A549 (cell line): ENCODE measurements at regions not wholly inside any gene's neighbourhood (a gene's known extent, or its start where the extent isn't known, plus 50 kb on each side); places are given as distances from the start of the nearest gene placed in this dataset.

Source experiments
- ATAC-seq, 2 experiments: fragments of 200-7000 bp in 1 of 2; fragments of >200 bp in 1 of 2; cut with Nextera tagmentation in 1 of 2; cut with Tn5 transposase in 1 of 2; 3 replicates each; pipeline versions ENCODE4 v1.8.0 to v1.9.1; 2018 to 2020; ENCODE audit warnings: mild to moderate bottlenecking in 1 of 2, moderate library complexity in 1 of 2
- CTCF ChIA-PET: fragments of 300-600 bp; sonication (Branson Sonifier 250); formaldehyde crosslinking; extraction: SDS; loops from one replicate; lab custom pipeline; 2021; ENCODE audit warnings: antibody characterized with exemption, inconsistent platforms; lab: Yijun Ruan, JAX
- POLR2A ChIA-PET: fragments of 350-600 bp; formaldehyde crosslinking; extraction: SDS; loops from one replicate; lab custom pipeline; 2021; ENCODE audit warnings: antibody characterized with exemption, inconsistent platforms; lab: Yijun Ruan, JAX
- DNase-seq, 2 experiments: peaks; one replicate each; pipeline versions ENCODE4 v3.0.0 to v3.0.0-alpha.2; 2011 to 2016; ENCODE audit warnings: low read depth in 1 of 2, low spot score in 1 of 2
- FAIRE-seq: peaks from 2 replicates; lab custom pipeline; 2011; peaks lifted over from hg19 to GRCh38; lab: Jason Lieb, UNC
- H3K27ac ChIP-seq, 2 experiments: fragments of >200 bp; sonication (Bioruptor Twin); formaldehyde crosslinking; 3 replicates each; pipeline ENCODE4 v1.5.1; 2016 to 2017
- H3K4me1 ChIP-seq: fragments of >200 bp; sonication (Bioruptor Twin); formaldehyde crosslinking; 3 replicates; pipeline ENCODE4 v1.6.1; 2016
- H3K4me2 ChIP-seq: fragments of >200 bp; sonication (Bioruptor Twin); formaldehyde crosslinking; 3 replicates; pipeline ENCODE4 v1.6.1; 2016
- H3K4me3 ChIP-seq: fragments of >200 bp; sonication (Bioruptor Twin); formaldehyde crosslinking; 3 replicates; pipeline ENCODE4 v1.5.1; 2016
- H3K9me3 ChIP-seq: fragments of >200 bp; sonication (Bioruptor Twin); formaldehyde crosslinking; 3 replicates; pipeline ENCODE4 v1.6.1; 2016
- BHLHE40 ChIP-seq: IDR thresholded peaks from 2 replicates; pipeline ENCODE4 v1.6.1; 2012; ENCODE audit warnings: low read depth, low read length, inconsistent platforms
- CHD4 ChIP-seq: fragments of 200-600 bp; sonication (generic); IDR thresholded peaks from 2 replicates; pipeline ENCODE4 v1.6.1; 2016; ENCODE audit warnings: antibody characterized with exemption, mild to moderate bottlenecking, borderline replicate concordance
- E2F6 ChIP-seq: IDR thresholded peaks from 2 replicates; pipeline ENCODE4 v1.6.1; 2012; ENCODE audit warnings: low read depth, borderline replicate concordance
- EHF ChIP-seq: fragments of 250-450 bp; sonication (Bioruptor Pico); IDR thresholded peaks from 2 replicates; pipeline ENCODE4 v1.5.0; 2020; ENCODE audit warnings: mild to moderate bottlenecking
- ELK1 ChIP-seq: fragments of 150-350 bp; IDR thresholded peaks from 2 replicates; pipeline ENCODE4 v1.6.1; 2014; ENCODE audit warnings: low read depth, mild to moderate bottlenecking, low read length
- FOSB ChIP-seq: fragments of 250-450 bp; sonication (Bioruptor Pico); IDR thresholded peaks from 2 replicates; pipeline ENCODE4 v1.5.0; 2020; ENCODE audit warnings: mild to moderate bottlenecking, moderate library complexity
- FOXS1 ChIP-seq: fragments of 250-450 bp; sonication (Bioruptor Pico); IDR thresholded peaks from 2 replicates; pipeline ENCODE4 v1.5.0; 2020; ENCODE audit warnings: mild to moderate bottlenecking, moderate library complexity
- HDAC2 ChIP-seq: fragments of 200-600 bp; sonication (generic); IDR thresholded peaks from 2 replicates; pipeline ENCODE4 v1.6.1; 2016
- HES2 ChIP-seq: fragments of >200 bp; sonication (Bioruptor Twin); formaldehyde crosslinking; IDR thresholded peaks from 2 replicates; pipeline ENCODE4 v1.6.1; 2016
- HOXA7 ChIP-seq: fragments of 250-450 bp; sonication (Bioruptor Pico); IDR thresholded peaks from 2 replicates; pipeline ENCODE4 v1.5.0; 2020; ENCODE audit warnings: mild to moderate bottlenecking, moderate library complexity
- HOXB5 ChIP-seq: fragments of 250-450 bp; sonication (Bioruptor Pico); IDR thresholded peaks from 2 replicates; pipeline ENCODE4 v1.5.0; 2020; ENCODE audit warnings: mild to moderate bottlenecking, moderate library complexity
- MAFK ChIP-seq: fragments of 450-650 bp; IDR thresholded peaks from 2 replicates; pipeline ENCODE4 v1.6.1; 2014; ENCODE audit not compliant: partially characterized antibody
- MAZ ChIP-seq: fragments of 150-350 bp; IDR thresholded peaks from 2 replicates; pipeline ENCODE4 v1.6.1; 2014; ENCODE audit warnings: antibody characterized with exemption, low read depth, low read length, borderline replicate concordance
- MYC ChIP-seq: IDR thresholded peaks from 2 replicates; pipeline ENCODE4 v1.6.1; 2012; ENCODE audit warnings: mild to moderate bottlenecking, inconsistent platforms, low read length, improper control_type of control experiment, borderline replicate concordance
- NFE2L2 ChIP-seq: fragments of 150-350 bp; conservative IDR thresholded peaks from 2 replicates; pipeline ENCODE4 v1.6.1; 2014; ENCODE audit warnings: low read length
- NPAS2 ChIP-seq: fragments of 250-450 bp; sonication (Bioruptor Pico); IDR thresholded peaks from 2 replicates; pipeline ENCODE4 v1.8.0; 2022; ENCODE audit warnings: mild to moderate bottlenecking, moderate library complexity, borderline replicate concordance
- NR3C1 ChIP-seq: fragments of >200 bp; sonication (Bioruptor Twin); formaldehyde crosslinking; IDR thresholded peaks from 3 replicates; pipeline ENCODE4 v1.6.1; 2017
- POLR2A ChIP-seq: IDR thresholded peaks from 2 replicates; pipeline ENCODE4 v1.6.1; 2012; ENCODE audit warnings: mild to moderate bottlenecking, low read length
- RFX5 ChIP-seq: fragments of 450-650 bp; IDR thresholded peaks from 2 replicates; pipeline ENCODE4 v1.7.1; 2014; ENCODE audit warnings: antibody characterized with exemption, mild to moderate bottlenecking, moderate library complexity
- RNF2 ChIP-seq: fragments of 200-600 bp; sonication (generic); IDR thresholded peaks from 2 replicates; pipeline ENCODE4 v1.6.1; 2016; ENCODE audit warnings: low read depth, mild to moderate bottlenecking, antibody characterized with exemption, moderate library complexity, borderline replicate concordance
- SMC3 ChIP-seq: fragments of >200 bp; sonication (Bioruptor Twin); formaldehyde crosslinking; IDR thresholded peaks from 3 replicates; pipeline ENCODE4 v1.6.1; 2018; ENCODE audit warnings: inconsistent platforms
- ZC3H11A ChIP-seq: fragments of 450-650 bp; IDR thresholded peaks from 2 replicates; pipeline ENCODE4 v1.6.1; 2014; ENCODE audit warnings: antibody characterized with exemption, mild to moderate bottlenecking
- ZFP36 ChIP-seq: fragments of 450-650 bp; IDR thresholded peaks from 2 replicates; pipeline ENCODE4 v1.6.1; 2014; ENCODE audit warnings: borderline replicate concordance; ENCODE audit not compliant: partially characterized antibody
- WGBS: methylation state at CpG from one replicate; pipeline ENCODE4 v1.1.6; 2017; ENCODE audit errors: missing lambda C conversion rate; 5-methylcytosine and 5-hydroxymethylcytosine counted together
- TF ChIP-seq, protein P1 (sequence below): fragments of 250-450 bp; sonication (Bioruptor Pico); IDR thresholded peaks from 2 replicates; pipeline ENCODE4 v1.5.0; 2020; ENCODE audit warnings: low read depth, mild to moderate bottlenecking, moderate library complexity
- TF ChIP-seq, protein P2 (sequence below): IDR thresholded peaks from 2 replicates; pipeline ENCODE4 v1.6.1; 2012

GRCh38 chr5:85843535-85843934 lies 774.2 kb upstream of the COX7C start:
- TF ChIP-seq E2F6 (no peak), HOXA7 (CRISPR knock-in tag) (no peak), MAFK (no peak)
- Histone ChIP-seq H3K4me2 (no peak overlapping the region), H3K27ac (no peak overlapping the region), H3K9me3 (no peaks in the 10 kb centered on the region), H3K4me3 (no peak overlapping the region), H3K4me1 (no peaks in the 10 kb centered on the region)
- FAIRE-seq = no peak
- WGBS = 55% methylated on average over 10 of the region's 11 CpGs
- CTCF ChIA-PET = no interaction called here
- POLR2A ChIA-PET = no interaction called here
- no peak for ATAC-seq
- DNase-seq = no peak

DNA sequence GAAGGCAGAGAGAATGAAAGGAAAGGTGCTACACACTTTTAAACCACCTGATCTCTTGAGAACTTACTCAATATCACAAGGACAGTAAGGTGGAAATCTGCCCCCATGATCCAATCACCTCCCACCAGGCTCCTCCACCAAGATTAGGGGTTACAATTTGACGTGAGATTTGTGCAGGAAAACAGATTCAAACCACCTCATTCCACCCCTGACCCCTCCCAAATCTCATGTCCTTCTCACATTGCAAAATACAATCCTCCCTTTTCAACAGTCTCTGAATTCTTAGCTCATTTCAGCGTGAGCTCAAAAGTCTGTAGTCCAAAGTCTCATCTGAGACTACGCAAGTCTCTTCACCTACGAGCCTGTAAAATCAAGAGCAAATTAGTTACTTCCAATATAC lies 768.3 kb upstream of the COX7C start:
- FAIRE-seq = no peak
- WGBS = 19% methylated on average over 4 of the region's 4 CpGs
- no peak overlapping the region for H3K4me2 ChIP-seq
- TF ChIP-seq ZFP36 (no peak), NR3C1 (no peak), FOSB (CRISPR knock-in tag) (no peak), NPAS2 (no peak), POLR2A (no peak), HOXA7 (CRISPR knock-in tag) (no peak), HOXB5 (no peak), NFE2L2 (no peak), MYC (no peak), RNF2 (no peak), BHLHE40 (no peak), CHD4 (no peak), RFX5 (no peak)
- TF ChIP-seq, all 56 proteins: peak for 0
- Histone ChIP-seq H3K27ac (no peak overlapping the region), H3K4me1 (no peaks in the 10 kb centered on the region), H3K9me3 (0 out of 3 replicates have a peak, but pooled peaks cover 4% of the 10 kb centered on the region), H3K4me3 (no peak overlapping the region)
- ChIA-PET POLR2A (no interaction called here), CTCF (no interaction called here)
- no peak for DNase-seq
- no peak for ATAC-seq

DNA sequence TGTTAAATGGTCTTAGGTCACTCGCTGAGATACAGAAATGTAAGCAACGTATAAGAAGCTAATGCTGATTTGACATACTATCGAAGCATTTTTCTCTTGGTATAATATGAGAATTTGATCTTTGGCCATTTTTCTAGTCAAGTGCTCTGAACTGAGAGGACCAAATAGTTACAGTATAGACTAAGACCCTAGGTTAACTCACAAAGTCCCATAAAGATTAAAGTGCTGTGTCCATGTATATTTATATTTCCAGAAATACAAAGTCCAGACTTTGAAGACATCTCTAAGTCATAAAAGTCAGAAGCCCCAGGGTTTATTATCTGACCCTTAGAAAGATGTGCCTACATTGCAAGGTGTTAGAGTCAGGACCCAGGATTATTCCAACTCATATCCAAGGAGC lies 752.4 kb upstream of the COX7C start:
- POLR2A ChIA-PET = no interaction called here
- ATAC-seq = no peak
- TF ChIP-seq ELK1 = no peak
- no peak for TF ChIP-seq RFX5
- no peak for TF ChIP-seq HES2
- TF ChIP-seq, protein P1, sequence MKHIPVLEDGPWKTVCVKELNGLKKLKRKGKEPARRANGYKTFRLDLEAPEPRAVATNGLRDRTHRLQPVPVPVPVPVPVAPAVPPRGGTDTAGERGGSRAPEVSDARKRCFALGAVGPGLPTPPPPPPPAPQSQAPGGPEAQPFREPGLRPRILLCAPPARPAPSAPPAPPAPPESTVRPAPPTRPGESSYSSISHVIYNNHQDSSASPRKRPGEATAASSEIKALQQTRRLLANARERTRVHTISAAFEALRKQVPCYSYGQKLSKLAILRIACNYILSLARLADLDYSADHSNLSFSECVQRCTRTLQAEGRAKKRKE = no peak
- no peak for TF ChIP-seq FOXS1 (CRISPR knock-in tag)
- no peak for TF ChIP-seq MAFK
- no peak for TF ChIP-seq BHLHE40
- no peak for TF ChIP-seq HOXA7 (CRISPR knock-in tag)
- TF ChIP-seq MAZ = no peak
- no peak for TF ChIP-seq RNF2
- no peak for TF ChIP-seq EHF (CRISPR knock-in tag)
- TF ChIP-seq SMC3 = no peak
- TF ChIP-seq ZC3H11A = no peak
- no peak for TF ChIP-seq HDAC2
- TF ChIP-seq NR3C1 = no peak
- TF ChIP-seq, protein P2, sequence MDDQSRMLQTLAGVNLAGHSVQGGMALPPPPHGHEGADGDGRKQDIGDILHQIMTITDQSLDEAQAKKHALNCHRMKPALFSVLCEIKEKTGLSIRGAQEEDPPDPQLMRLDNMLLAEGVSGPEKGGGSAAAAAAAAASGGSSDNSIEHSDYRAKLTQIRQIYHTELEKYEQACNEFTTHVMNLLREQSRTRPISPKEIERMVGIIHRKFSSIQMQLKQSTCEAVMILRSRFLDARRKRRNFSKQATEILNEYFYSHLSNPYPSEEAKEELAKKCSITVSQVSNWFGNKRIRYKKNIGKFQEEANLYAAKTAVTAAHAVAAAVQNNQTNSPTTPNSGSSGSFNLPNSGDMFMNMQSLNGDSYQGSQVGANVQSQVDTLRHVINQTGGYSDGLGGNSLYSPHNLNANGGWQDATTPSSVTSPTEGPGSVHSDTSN = no peak
- TF ChIP-seq HOXB5 = no peak

More for the DNA sequence above, 752.4 kb upstream of the COX7C start:
- CTCF ChIA-PET = no interaction called here
- DNase-seq (no peak), FAIRE-seq (no peak)
- 35% methylated on average over 3 of the region's 3 CpGs for WGBS
- Histone ChIP-seq H3K27ac (no peak overlapping the region), H3K4me2 (no peak overlapping the region), H3K9me3 (no peaks in the 10 kb centered on the region; the same call in 2 of the 3 replicates), H3K4me1 (no peaks in the 10 kb centered on the region), H3K4me3 (no peak overlapping the region)
